GM12891 (cell line): ENCODE measurements at regions not wholly inside any gene's neighbourhood (a gene's known extent, or its start where the extent isn't known, plus 50 kb on each side); places are given as distances from the start of the nearest gene placed in this dataset.

ENCODE experiments used
- POLR2A ChIP-seq: IDR thresholded peaks from 2 replicates; pipeline ENCODE4 v1.6.1; 2011; ENCODE audit warnings: low read depth, low read length, control low read depth
- POLR2AphosphoS5 ChIP-seq: IDR thresholded peaks from 2 replicates; pipeline ENCODE4 v1.6.1; 2011; ENCODE audit warnings: low read depth, low read length, control low read depth
- POU2F2 ChIP-seq: IDR thresholded peaks from 2 replicates; pipeline ENCODE4 v1.6.1; 2011; ENCODE audit warnings: low read depth, mild to moderate bottlenecking, control low read depth, low read length, moderate library complexity
- SPI1 ChIP-seq: IDR thresholded peaks from 2 replicates; pipeline ENCODE4 v1.6.1; 2011; ENCODE audit warnings: low read depth, low read length, control low read depth
- TAF1 ChIP-seq: IDR thresholded peaks from 2 replicates; pipeline ENCODE4 v1.6.1; 2011; ENCODE audit warnings: low read depth, low read length, control low read depth

GRCh38 chr6:93817937-93818336, 398.6 kb upstream of the EPHA7 start:
- TF ChIP-seq POLR2A = no peak
- TF ChIP-seq POLR2AphosphoS5 = no peak
- no peak for TF ChIP-seq SPI1
- no peak for TF ChIP-seq POU2F2
- no peak for TF ChIP-seq TAF1
